ENCODE measurements at regions not wholly inside any gene's neighbourhood (a gene's known extent, or its start where the extent isn't known, plus 50 kb on each side); places are given as distances from the start of the nearest gene placed in this dataset.

DNA sequence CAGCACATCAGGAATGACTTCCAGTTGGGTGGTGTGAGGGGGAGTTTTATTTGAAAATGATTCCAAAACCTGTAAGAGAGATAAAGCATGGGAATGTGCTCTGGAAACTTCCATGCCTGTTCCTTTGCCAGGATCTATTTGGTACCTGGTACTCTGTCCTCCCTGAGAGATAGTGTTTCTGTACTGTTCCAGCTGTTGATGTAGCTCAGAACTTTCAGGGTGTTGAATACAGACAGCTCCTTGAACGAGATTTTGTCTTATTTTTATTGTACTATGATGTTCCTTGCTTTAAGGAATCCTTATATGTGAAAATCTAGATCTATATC is 148.7 kb upstream of the RIPOR2 start:
- TF ChIP-seq, protein P1, sequence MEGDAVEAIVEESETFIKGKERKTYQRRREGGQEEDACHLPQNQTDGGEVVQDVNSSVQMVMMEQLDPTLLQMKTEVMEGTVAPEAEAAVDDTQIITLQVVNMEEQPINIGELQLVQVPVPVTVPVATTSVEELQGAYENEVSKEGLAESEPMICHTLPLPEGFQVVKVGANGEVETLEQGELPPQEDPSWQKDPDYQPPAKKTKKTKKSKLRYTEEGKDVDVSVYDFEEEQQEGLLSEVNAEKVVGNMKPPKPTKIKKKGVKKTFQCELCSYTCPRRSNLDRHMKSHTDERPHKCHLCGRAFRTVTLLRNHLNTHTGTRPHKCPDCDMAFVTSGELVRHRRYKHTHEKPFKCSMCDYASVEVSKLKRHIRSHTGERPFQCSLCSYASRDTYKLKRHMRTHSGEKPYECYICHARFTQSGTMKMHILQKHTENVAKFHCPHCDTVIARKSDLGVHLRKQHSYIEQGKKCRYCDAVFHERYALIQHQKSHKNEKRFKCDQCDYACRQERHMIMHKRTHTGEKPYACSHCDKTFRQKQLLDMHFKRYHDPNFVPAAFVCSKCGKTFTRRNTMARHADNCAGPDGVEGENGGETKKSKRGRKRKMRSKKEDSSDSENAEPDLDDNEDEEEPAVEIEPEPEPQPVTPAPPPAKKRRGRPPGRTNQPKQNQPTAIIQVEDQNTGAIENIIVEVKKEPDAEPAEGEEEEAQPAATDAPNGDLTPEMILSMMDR (IDR thresholded peaks at IDR 0.05; ENCODE audit: poor library complexity), result no peak
- no peak for TF ChIP-seq EZH2 (IDR thresholded peaks at IDR 0.05; ENCODE audit: borderline replicate concordance)

Data from hepatocyte (in vitro differentiated cells).